ENCODE measurements at regions not wholly inside any gene's neighbourhood (a gene's known extent, or its start where the extent isn't known, plus 50 kb on each side); places are given as distances from the start of the nearest gene placed in this dataset.
"Not testable (repeated sequence)": the region's sequence is repeated elsewhere in the genome, so short reads cannot be mapped to it uniquely, and the experiment has no call there.

DNA sequence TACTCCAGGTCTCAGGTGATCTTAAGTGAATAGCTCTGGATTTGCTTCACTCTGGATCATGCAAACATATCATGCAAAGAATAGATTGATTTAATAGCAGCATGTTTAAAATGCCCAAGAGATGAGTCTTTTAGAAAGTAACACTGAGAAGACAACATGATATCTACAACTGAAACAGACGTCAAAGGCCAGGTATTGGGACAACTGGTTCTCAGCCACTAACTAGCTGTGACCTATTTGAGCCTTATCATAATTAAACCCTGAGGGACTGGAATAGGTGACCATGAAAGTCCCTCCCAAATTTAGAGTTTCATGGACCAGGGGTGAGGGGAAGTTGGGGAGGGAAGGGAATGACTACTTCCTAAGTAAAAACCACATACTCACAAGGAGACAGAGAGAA is 95.7 kb downstream of the NIBAN1 start:
- in situ Hi-C loops (cut with MboI; ENCODE audit: low sequenced_read_pairs) = no loop called here
- Histone ChIP-seq H3K9me3 (no peaks in the 10 kb centered on the region), H3K4me1 (no peaks in the 10 kb centered on the region), H3K4me3 (no peak overlapping the region), H3K27me3 (ENCODE audit: low read depth) (no peaks in the 10 kb centered on the region), H3K36me3 (replicated peaks) (no peaks in the 10 kb centered on the region)
- DNase-seq (ENCODE audit: low spot score in 2 of 2) = no peak

DNA sequence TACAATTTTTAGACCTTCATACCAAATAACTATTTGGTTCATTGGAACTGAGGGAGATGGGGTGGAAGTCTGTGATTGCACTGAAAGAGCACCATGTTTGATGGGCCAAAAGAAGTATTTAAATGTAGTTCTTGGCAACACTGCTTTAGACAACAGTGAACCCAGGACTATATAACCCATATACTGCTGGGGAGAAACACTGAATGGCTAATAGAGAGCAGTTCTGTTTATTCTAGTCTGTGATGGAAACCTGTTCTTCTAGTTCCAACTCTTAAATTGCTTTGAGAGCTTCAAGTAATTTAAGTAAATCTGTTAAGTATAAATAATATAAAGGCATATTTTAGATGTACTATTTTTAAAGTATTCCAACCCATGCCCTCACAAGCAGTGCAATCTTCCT is 96.3 kb downstream of the NIBAN1 start:
- DNase-seq (ENCODE audit: low spot score in 2 of 2) = no peak
- Histone ChIP-seq H3K4me3 (no peak overlapping the region), H3K36me3 (replicated peaks) (no peaks in the 10 kb centered on the region), H3K27me3 (ENCODE audit: low read depth) (no peaks in the 10 kb centered on the region), H3K9me3 (no peaks in the 10 kb centered on the region), H3K4me1 (no peaks in the 10 kb centered on the region)
- in situ Hi-C loops (cut with MboI; ENCODE audit: low sequenced_read_pairs) = no loop called here

- H3K4me3 ChIP-seq; H3K4me1 ChIP-seq; H3K36me3 ChIP-seq (replicated peaks); in situ Hi-C loops (cut with MboI; ENCODE audit: low sequenced_read_pairs); H3K27me3 ChIP-seq (ENCODE audit: low read depth); H3K9me3 ChIP-seq; DNase-seq (ENCODE audit: low spot score in 2 of 2): not testable (repeated sequence)
These were observed 98.3 kb downstream of the NIBAN1 start for GRCh38 chr1:184876015-184876414.

DNA sequence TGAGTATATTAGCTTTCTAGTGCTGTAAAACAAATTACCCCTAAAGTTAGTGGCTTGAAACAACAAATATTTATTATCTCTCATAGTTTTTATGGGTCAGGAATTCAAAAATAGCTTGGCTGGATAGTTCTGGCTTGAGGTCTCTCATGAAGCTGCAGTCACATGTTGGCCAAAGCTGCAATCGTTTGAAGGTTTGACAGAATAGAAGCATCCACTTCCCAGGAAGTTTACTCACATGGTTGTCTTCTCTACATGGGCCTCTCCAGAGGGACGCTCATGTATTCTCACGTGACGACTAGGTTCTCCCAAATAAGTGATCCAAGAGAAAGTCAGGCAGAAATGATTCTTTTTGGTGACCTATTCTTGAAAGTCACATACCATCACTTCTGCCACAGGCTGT is 99.1 kb downstream of the NIBAN1 start:
- Histone ChIP-seq H3K36me3 (replicated peaks) (no peaks in the 10 kb centered on the region), H3K27me3 (ENCODE audit: low read depth) (no peaks in the 10 kb centered on the region), H3K4me1 (no peaks in the 10 kb centered on the region), H3K9me3 (no peaks in the 10 kb centered on the region), H3K4me3 (no peak overlapping the region)
- DNase-seq (ENCODE audit: low spot score in 2 of 2) = no peak
- in situ Hi-C loops (cut with MboI; ENCODE audit: low sequenced_read_pairs) = no loop called here

DNA sequence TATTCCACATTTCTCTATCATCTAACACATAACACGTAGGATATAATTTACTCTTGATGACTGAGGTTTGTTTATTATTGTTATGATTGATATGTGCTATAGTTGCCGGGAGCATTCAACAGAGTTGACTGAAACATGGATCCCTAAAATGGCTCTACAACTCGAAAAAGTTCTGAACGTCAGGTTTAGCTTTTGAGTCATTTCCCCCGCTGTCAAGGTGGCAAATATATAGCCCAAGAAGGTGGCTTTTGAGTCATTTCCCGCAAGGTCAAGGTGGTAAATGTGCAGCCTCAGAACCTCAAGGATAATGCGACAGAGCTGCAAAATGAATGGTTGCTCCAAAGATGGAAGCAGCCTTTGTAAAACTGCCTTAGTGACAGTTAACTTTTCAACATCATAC is 104.0 kb downstream of the NIBAN1 start:
- Histone ChIP-seq H3K4me3 (no peak overlapping the region), H3K36me3 (replicated peaks) (no peaks in the 10 kb centered on the region), H3K4me1 (peaks cover 5% of the 10 kb centered on the region; the same call in 1 of the 2 replicates), H3K27me3 (ENCODE audit: low read depth) (no peaks in the 10 kb centered on the region), H3K9me3 (no peaks in the 10 kb centered on the region)
- in situ Hi-C loops (cut with MboI; ENCODE audit: low sequenced_read_pairs) = no loop called here
- DNase-seq (ENCODE audit: low spot score in 2 of 2) = no peak

- Histone ChIP-seq H3K4me3 (no peak overlapping the region), H3K9me3 (no peaks in the 10 kb centered on the region), H3K36me3 (replicated peaks) (no peaks in the 10 kb centered on the region), H3K4me1 (peaks cover 5% of the 10 kb centered on the region; the same call in 1 of the 2 replicates), H3K27me3 (ENCODE audit: low read depth) (no peaks in the 10 kb centered on the region)
- no peak for DNase-seq (ENCODE audit: low spot score in 2 of 2)
- in situ Hi-C loops (cut with MboI; ENCODE audit: low sequenced_read_pairs) = no loop called here
These were observed 106.2 kb downstream of the NIBAN1 start for GRCh38 chr1:184867866-184868689.

DNA sequence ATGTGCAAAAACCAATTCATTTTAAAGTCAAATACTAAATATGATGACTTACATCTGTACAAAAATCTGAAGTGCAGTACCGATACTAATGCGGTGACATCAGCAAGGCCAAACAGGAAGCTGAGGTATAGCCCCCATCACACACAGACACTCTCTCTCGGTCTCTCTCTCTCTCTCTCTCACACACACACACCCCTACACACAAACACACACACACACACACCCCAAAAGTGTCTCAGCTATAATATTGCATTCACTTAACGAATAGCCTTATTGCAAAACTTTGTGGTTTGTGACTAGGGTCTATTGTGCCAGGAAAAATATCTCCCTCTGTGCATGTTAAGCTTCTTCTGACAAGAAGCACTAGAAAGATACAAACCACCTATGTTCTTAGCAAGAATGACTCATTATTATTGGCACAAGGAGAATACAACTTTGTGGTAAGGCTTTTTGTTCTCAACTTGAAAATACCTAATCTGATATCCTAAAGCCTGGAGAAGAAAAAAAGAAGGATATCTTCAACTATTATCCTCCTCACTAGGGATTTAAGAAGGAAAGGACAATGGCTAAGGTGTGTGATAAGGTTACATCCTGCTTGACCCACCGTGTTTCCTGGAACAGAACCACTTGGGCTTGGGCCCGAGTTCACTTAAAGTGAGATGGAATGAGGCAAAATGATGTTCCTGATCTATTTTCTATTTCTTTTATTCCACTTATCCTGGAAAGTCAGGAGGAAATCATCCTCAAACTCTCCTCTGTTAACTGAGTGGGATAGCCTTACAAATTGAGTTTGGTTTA is 107.1 kb downstream of the NIBAN1 start:
- no peak for DNase-seq (ENCODE audit: low spot score in 2 of 2)
- in situ Hi-C loops (cut with MboI; ENCODE audit: low sequenced_read_pairs) = no loop called here
- Histone ChIP-seq H3K9me3 (no peaks in the 10 kb centered on the region), H3K4me1 (peaks cover 5% of the 10 kb centered on the region; the same call in 1 of the 2 replicates), H3K27me3 (ENCODE audit: low read depth) (no peaks in the 10 kb centered on the region), H3K4me3 (no peak overlapping the region), H3K36me3 (replicated peaks) (no peaks in the 10 kb centered on the region)

- no peaks in the 10 kb centered on the region for H3K27me3 ChIP-seq (ENCODE audit: low read depth)
- H3K4me1 ChIP-seq = peaks cover 5% of the 10 kb centered on the region; the same call in 1 of the 2 replicates
- no peaks in the 10 kb centered on the region for H3K36me3 ChIP-seq (replicated peaks)
- in situ Hi-C loops (cut with MboI; ENCODE audit: low sequenced_read_pairs) = no loop called here
- no peak overlapping the region for H3K4me3 ChIP-seq
- no peaks in the 10 kb centered on the region for H3K9me3 ChIP-seq
- no peak for DNase-seq (ENCODE audit: low spot score in 2 of 2)
These were observed 107.7 kb downstream of the NIBAN1 start for GRCh38 chr1:184866586-184866985.

DNA sequence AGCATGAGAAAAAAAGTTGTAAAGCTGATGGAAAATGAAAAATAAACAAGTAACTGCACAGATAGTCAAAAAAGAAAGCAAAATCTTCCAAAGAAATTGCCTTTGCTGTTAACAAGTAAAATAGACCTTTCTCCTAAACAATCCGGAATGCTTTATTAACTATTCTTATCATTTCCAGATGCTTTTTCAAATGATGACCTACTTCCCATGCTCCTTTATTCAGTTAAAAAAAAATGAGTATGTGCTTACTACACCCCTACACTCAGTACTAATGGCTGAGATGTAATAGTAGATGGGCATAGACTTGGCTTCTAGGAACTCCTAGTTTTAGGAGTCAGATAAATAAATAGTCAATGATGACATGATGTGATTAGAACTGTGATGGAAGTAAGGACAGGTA is 108.5 kb downstream of the NIBAN1 start:
- no peaks in the 10 kb centered on the region for H3K36me3 ChIP-seq (replicated peaks)
- DNase-seq (ENCODE audit: low spot score in 2 of 2) = no peak
- H3K9me3 ChIP-seq = no peaks in the 10 kb centered on the region
- peaks cover 5% of the 10 kb centered on the region; the same call in 1 of the 2 replicates for H3K4me1 ChIP-seq
- H3K4me3 ChIP-seq = no peak overlapping the region
- H3K27me3 ChIP-seq (ENCODE audit: low read depth) = no peaks in the 10 kb centered on the region
- in situ Hi-C loops (cut with MboI; ENCODE audit: low sequenced_read_pairs) = no loop called here

- Histone ChIP-seq H3K27me3 (ENCODE audit: low read depth) (no peaks in the 10 kb centered on the region), H3K4me3 (no peak overlapping the region), H3K9me3 (no peaks in the 10 kb centered on the region), H3K36me3 (replicated peaks) (no peaks in the 10 kb centered on the region), H3K4me1 (no peaks in the 10 kb centered on the region; the same call in 1 of the 2 replicates)
- in situ Hi-C loops (cut with MboI; ENCODE audit: low sequenced_read_pairs) = no loop called here
- DNase-seq (ENCODE audit: low spot score in 2 of 2) = no peak
These were observed 107.2 kb upstream of the EDEM3 start for GRCh38 chr1:184861755-184862336.

DNA sequence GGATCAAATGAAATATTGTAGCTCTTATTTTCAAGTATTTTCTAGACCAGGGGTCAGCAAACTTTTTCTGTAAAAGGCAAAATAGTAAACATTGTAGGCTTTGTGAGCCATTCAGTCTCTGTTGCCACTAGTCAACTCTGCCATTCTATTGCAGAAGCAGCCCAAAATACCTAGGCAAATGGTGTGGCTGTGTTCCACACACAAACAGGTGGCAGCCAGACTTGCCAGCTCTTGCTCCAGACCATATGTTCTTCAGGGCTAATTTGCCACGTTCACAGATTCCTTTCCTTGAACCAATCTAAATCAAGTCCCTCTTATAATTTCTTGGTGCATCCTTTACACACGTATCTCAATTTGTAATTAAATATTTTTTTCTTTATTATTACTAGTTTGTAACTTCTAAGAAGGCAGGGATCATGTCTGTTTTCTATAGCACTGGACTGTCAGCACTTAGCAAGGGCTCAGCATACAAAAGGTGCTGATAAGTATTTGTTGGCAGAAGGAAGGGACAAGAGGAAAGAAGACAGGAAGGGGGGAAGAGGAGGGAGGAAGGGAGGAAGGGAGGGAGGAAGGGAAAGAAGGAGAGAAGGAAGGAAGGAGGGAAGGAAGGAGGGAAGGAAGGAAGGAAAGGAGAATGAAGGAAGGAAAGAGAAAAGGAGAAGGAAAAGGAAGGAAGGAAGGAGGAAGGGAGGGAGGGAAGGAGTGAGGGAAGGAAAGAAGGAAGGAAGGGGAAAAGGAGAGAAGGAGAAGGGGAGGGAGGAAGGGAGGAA is 106.5 kb upstream of the EDEM3 start:
- Histone ChIP-seq H3K27me3 (ENCODE audit: low read depth) (no peaks in the 10 kb centered on the region), H3K4me1 (no peaks in the 10 kb centered on the region; the same call in 1 of the 2 replicates), H3K9me3 (no peaks in the 10 kb centered on the region), H3K36me3 (replicated peaks) (no peaks in the 10 kb centered on the region), H3K4me3 (no peak overlapping the region)
- DNase-seq (ENCODE audit: low spot score in 2 of 2) = no peak
- in situ Hi-C loops (cut with MboI; ENCODE audit: low sequenced_read_pairs) = no loop called here

GRCh38 chr1:184860535-184860934 is 105.9 kb upstream of the EDEM3 start:
- Histone ChIP-seq H3K27me3 (ENCODE audit: low read depth) (no peaks in the 10 kb centered on the region), H3K36me3 (replicated peaks) (no peaks in the 10 kb centered on the region), H3K9me3 (no peaks in the 10 kb centered on the region), H3K4me3 (no peak overlapping the region), H3K4me1 (no peaks in the 10 kb centered on the region; the same call in 1 of the 2 replicates)
- in situ Hi-C loops (cut with MboI; ENCODE audit: low sequenced_read_pairs) = no loop called here
- no peak for DNase-seq (ENCODE audit: low spot score in 2 of 2)

GRCh38 chr1:184859381-184860105 is 104.9 kb upstream of the EDEM3 start:
- DNase-seq (ENCODE audit: low spot score in 2 of 2) = no peak
- Histone ChIP-seq H3K36me3 (replicated peaks) (no peaks in the 10 kb centered on the region), H3K4me3 (no peak overlapping the region), H3K9me3 (no peaks in the 10 kb centered on the region), H3K4me1 (no peaks in the 10 kb centered on the region; the same call in 1 of the 2 replicates), H3K27me3 (ENCODE audit: low read depth) (no peaks in the 10 kb centered on the region)
- in situ Hi-C loops (cut with MboI; ENCODE audit: low sequenced_read_pairs) = no loop called here

Data from HAP-1 (cell line).